ENCODE measurements at regions not wholly inside any gene's neighbourhood (a gene's known extent, or its start where the extent isn't known, plus 50 kb on each side); places are given as distances from the start of the nearest gene placed in this dataset.

DNA sequence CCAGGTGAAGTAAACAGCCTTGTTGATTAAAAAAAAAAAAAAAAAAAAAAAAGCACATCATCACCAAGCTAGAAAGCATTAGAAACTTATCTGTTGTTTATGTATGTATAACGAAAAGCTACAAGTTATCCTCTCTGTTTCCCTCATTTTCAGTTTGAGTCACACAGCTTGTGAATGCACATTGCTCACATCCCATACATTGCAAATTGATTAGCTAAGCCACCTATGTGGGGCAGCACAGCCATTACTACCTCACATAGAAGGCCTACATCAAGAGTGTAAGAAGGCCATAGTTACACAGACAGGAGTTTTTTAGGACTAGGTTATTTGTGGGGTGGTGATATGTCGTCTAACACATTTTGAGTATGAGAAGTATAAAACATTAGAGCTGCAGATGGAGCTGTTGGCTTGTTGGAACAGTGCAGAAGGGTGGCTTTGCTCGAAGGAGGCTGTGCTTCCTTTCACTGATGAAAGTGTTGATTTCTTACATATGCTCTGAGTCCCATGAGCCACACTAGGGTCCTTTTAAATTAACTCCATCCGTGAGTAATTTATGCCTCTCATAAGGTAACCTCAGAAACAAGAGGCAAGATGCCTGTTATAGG is 431.6 kb downstream of the GABRG1 start:
- TF ChIP-seq YY1 (IDR thresholded peaks at IDR 0.05; ENCODE audit: insufficient read depth, insufficient replicate concordance, low read depth, low read length), result no peak
- TF ChIP-seq, protein P1, sequence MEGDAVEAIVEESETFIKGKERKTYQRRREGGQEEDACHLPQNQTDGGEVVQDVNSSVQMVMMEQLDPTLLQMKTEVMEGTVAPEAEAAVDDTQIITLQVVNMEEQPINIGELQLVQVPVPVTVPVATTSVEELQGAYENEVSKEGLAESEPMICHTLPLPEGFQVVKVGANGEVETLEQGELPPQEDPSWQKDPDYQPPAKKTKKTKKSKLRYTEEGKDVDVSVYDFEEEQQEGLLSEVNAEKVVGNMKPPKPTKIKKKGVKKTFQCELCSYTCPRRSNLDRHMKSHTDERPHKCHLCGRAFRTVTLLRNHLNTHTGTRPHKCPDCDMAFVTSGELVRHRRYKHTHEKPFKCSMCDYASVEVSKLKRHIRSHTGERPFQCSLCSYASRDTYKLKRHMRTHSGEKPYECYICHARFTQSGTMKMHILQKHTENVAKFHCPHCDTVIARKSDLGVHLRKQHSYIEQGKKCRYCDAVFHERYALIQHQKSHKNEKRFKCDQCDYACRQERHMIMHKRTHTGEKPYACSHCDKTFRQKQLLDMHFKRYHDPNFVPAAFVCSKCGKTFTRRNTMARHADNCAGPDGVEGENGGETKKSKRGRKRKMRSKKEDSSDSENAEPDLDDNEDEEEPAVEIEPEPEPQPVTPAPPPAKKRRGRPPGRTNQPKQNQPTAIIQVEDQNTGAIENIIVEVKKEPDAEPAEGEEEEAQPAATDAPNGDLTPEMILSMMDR (CRISPR knock-in tag; IDR thresholded peaks at IDR 0.05), result no peak
- TF ChIP-seq ELF3 (CRISPR knock-in tag; IDR thresholded peaks at IDR 0.05), result no peak
- TF ChIP-seq NFE2L2 (IDR thresholded peaks at IDR 0.05; ENCODE audit: low read length), result no peak
- no peak for TF ChIP-seq KDM1A (CRISPR knock-in tag; IDR thresholded peaks at IDR 0.05)
- no peak for TF ChIP-seq SP140L (CRISPR knock-in tag; IDR thresholded peaks at IDR 0.05; ENCODE audit: borderline replicate concordance)
- TF ChIP-seq RBM22 (optimal IDR thresholded peaks at IDR 0.05; ENCODE audit: low read length), result no peak
- TF ChIP-seq FOSL2 (CRISPR knock-in tag; IDR thresholded peaks at IDR 0.05), result no peak
- TF ChIP-seq, protein P2, sequence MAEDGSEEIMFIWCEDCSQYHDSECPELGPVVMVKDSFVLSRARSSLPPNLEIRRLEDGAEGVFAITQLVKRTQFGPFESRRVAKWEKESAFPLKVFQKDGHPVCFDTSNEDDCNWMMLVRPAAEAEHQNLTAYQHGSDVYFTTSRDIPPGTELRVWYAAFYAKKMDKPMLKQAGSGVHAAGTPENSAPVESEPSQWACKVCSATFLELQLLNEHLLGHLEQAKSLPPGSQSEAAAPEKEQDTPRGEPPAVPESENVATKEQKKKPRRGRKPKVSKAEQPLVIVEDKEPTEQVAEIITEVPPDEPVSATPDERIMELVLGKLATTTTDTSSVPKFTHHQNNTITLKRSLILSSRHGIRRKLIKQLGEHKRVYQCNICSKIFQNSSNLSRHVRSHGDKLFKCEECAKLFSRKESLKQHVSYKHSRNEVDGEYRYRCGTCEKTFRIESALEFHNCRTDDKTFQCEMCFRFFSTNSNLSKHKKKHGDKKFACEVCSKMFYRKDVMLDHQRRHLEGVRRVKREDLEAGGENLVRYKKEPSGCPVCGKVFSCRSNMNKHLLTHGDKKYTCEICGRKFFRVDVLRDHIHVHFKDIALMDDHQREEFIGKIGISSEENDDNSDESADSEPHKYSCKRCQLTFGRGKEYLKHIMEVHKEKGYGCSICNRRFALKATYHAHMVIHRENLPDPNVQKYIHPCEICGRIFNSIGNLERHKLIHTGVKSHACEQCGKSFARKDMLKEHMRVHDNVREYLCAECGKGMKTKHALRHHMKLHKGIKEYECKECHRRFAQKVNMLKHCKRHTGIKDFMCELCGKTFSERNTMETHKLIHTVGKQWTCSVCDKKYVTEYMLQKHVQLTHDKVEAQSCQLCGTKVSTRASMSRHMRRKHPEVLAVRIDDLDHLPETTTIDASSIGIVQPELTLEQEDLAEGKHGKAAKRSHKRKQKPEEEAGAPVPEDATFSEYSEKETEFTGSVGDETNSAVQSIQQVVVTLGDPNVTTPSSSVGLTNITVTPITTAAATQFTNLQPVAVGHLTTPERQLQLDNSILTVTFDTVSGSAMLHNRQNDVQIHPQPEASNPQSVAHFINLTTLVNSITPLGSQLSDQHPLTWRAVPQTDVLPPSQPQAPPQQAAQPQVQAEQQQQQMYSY (CRISPR knock-in tag; IDR thresholded peaks at IDR 0.05), result no peak
- no peak for TF ChIP-seq ATF3 (CRISPR knock-in tag; IDR thresholded peaks at IDR 0.05)
- no peak for TF ChIP-seq ZBTB46 (CRISPR knock-in tag; IDR thresholded peaks at IDR 0.05; ENCODE audit: borderline replicate concordance)

All from HepG2 (cell line).